WTC11 (cell line): ENCODE measurements at regions not wholly inside any gene's neighbourhood (a gene's known extent, or its start where the extent isn't known, plus 50 kb on each side); places are given as distances from the start of the nearest gene placed in this dataset.

ENCODE experiments used
- ATAC-seq: fragments of 200-7000 bp; cut with Tn5 transposase; 2 replicates; pipeline ENCODE4 v1.10.0; 2021; ENCODE audit warnings: mild to moderate bottlenecking, moderate library complexity
- CTCF ChIA-PET: fragments of 300-600 bp; sonication (Branson Sonifier 250); formaldehyde crosslinking; loops from one replicate; lab custom pipeline; 2021; ENCODE audit warnings: antibody characterized with exemption; lab: Charles Lee
- POLR2A ChIA-PET: fragments of 350-600 bp; sonication (Branson Sonifier 250); formaldehyde crosslinking; loops from one replicate; lab custom pipeline; 2021; ENCODE audit warnings: antibody characterized with exemption; lab: Charles Lee
- DNase-seq: peaks from one replicate; pipeline ENCODE4 v3.0.0; 2021; ENCODE audit warnings: low spot score
- H3K27ac Mint-ChIP-seq: 2 replicates; pipeline ENCODE4 v1.8.0; 2021; ENCODE audit warnings: mixed read lengths
- H3K27me3 Mint-ChIP-seq: 2 replicates; pipeline ENCODE4 v1.8.0; 2021; ENCODE audit warnings: low read depth, mild to moderate bottlenecking, moderate library complexity, mixed read lengths
- H3K36me3 Mint-ChIP-seq: 2 replicates; pipeline ENCODE4 v1.8.0; 2021; ENCODE audit warnings: mixed read lengths
- H3K4me1 Mint-ChIP-seq: 2 replicates; pipeline ENCODE4 v1.8.0; 2022; ENCODE audit warnings: mixed read lengths
- H3K4me3 Mint-ChIP-seq: 2 replicates; pipeline ENCODE4 v1.8.0; 2021; ENCODE audit warnings: mild to moderate bottlenecking, moderate library complexity, mixed read lengths
- H3K9me3 Mint-ChIP-seq: 2 replicates; pipeline ENCODE4 v1.8.0; 2021; ENCODE audit warnings: mixed read lengths
- CBFB ChIP-seq: sonication (generic); formaldehyde crosslinking; IDR thresholded peaks from 2 replicates; pipeline ENCODE4 v1.8.1; 2022; ENCODE audit warnings: mild to moderate bottlenecking, low read depth, missing genetic modification reagents
- CTCF ChIP-seq: fragments of 200-600 bp; IDR thresholded peaks from 2 replicates; pipeline ENCODE4 v1.8.0; 2022; ENCODE audit warnings: antibody characterized with exemption
- E2F1 ChIP-seq: sonication (generic); formaldehyde crosslinking; IDR thresholded peaks from 2 replicates; pipeline ENCODE4 v1.8.0; 2022; ENCODE audit warnings: mild to moderate bottlenecking, missing genetic modification reagents
- FOXP4 ChIP-seq: sonication (generic); formaldehyde crosslinking; IDR thresholded peaks from 2 replicates; pipeline ENCODE4 v1.8.0; 2022; ENCODE audit warnings: mild to moderate bottlenecking, missing genetic modification reagents
- GRHL2 ChIP-seq: fragments of 250-450 bp; sonication (Bioruptor Pico); IDR thresholded peaks from 2 replicates; pipeline ENCODE4 v1.8.0; 2022; ENCODE audit warnings: mild to moderate bottlenecking, moderate library complexity; ENCODE audit not compliant: insufficient replicate concordance, severe bottlenecking
- HMGA2 ChIP-seq: fragments of 250-450 bp; sonication (Bioruptor Pico); IDR thresholded peaks from 2 replicates; pipeline ENCODE4 v1.4.0; 2021; ENCODE audit warnings: mild to moderate bottlenecking, moderate library complexity
- IRF2 ChIP-seq: sonication (generic); formaldehyde crosslinking; IDR thresholded peaks from 2 replicates; pipeline ENCODE4 v1.8.0; 2022; ENCODE audit warnings: low read depth, missing genetic modification reagents, borderline replicate concordance
- JUN ChIP-seq: sonication (generic); formaldehyde crosslinking; IDR thresholded peaks from 2 replicates; pipeline ENCODE4 v1.8.0; 2023; ENCODE audit warnings: mild to moderate bottlenecking, missing genetic modification reagents
- MYBL2 ChIP-seq: sonication (generic); formaldehyde crosslinking; IDR thresholded peaks from 2 replicates; pipeline ENCODE4 v1.8.1; 2023; ENCODE audit warnings: mild to moderate bottlenecking, moderate library complexity, missing genetic modification reagents
- NFATC4 ChIP-seq: fragments of 250-450 bp; sonication (Bioruptor Pico); IDR thresholded peaks from 2 replicates; pipeline ENCODE4 v1.9.0; 2021; ENCODE audit warnings: mild to moderate bottlenecking
- NFE2L1 ChIP-seq: sonication (generic); formaldehyde crosslinking; IDR thresholded peaks from 2 replicates; pipeline ENCODE4 v1.8.1; 2023; ENCODE audit warnings: missing genetic modification reagents
- NFYB ChIP-seq: sonication (generic); formaldehyde crosslinking; conservative IDR thresholded peaks from 2 replicates; pipeline ENCODE4 v1.8.0; 2022; ENCODE audit warnings: low read depth, missing genetic modification reagents
- NR2C2 ChIP-seq: sonication (generic); formaldehyde crosslinking; IDR thresholded peaks from 2 replicates; pipeline ENCODE4 v1.8.0; 2022; ENCODE audit warnings: mild to moderate bottlenecking, missing genetic modification reagents
- RELA ChIP-seq: sonication (generic); formaldehyde crosslinking; IDR thresholded peaks from 2 replicates; pipeline ENCODE4 v1.8.1; 2022; ENCODE audit warnings: missing genetic modification reagents, mild to moderate bottlenecking, borderline replicate concordance
- TEAD1 ChIP-seq: sonication (generic); formaldehyde crosslinking; IDR thresholded peaks from 2 replicates; pipeline ENCODE4 v1.8.0; 2022; ENCODE audit warnings: mild to moderate bottlenecking, missing genetic modification reagents
- USF1 ChIP-seq: sonication (generic); formaldehyde crosslinking; IDR thresholded peaks from 2 replicates; pipeline ENCODE4 v1.8.0; 2022; ENCODE audit warnings: mild to moderate bottlenecking, missing genetic modification reagents
- ZNF138 ChIP-seq: sonication (generic); formaldehyde crosslinking; conservative IDR thresholded peaks from 2 replicates; pipeline ENCODE4 v1.8.1; 2022; ENCODE audit warnings: mild to moderate bottlenecking, moderate library complexity, missing genetic modification reagents
- ZNF263 ChIP-seq: sonication (generic); formaldehyde crosslinking; IDR thresholded peaks from 2 replicates; pipeline ENCODE4 v1.8.1; 2022; ENCODE audit warnings: low read depth, mild to moderate bottlenecking, moderate library complexity, missing genetic modification reagents
- ZNF317 ChIP-seq: sonication (generic); formaldehyde crosslinking; IDR thresholded peaks from 2 replicates; pipeline ENCODE4 v1.8.1; 2023; ENCODE audit warnings: low read depth, mild to moderate bottlenecking, moderate library complexity, missing genetic modification reagents, borderline replicate concordance
- ZNF671 ChIP-seq: fragments of 250-450 bp; sonication (Bioruptor Pico); IDR thresholded peaks from 2 replicates; pipeline ENCODE4 v1.8.0; 2021; ENCODE audit warnings: mild to moderate bottlenecking
- TF ChIP-seq, protein P1 (sequence below): fragments of 250-450 bp; sonication (Bioruptor Pico); IDR thresholded peaks from 2 replicates; pipeline ENCODE4 v1.9.0; 2021; ENCODE audit warnings: mild to moderate bottlenecking, borderline replicate concordance
- TF ChIP-seq, protein P2 (sequence below): sonication (generic); formaldehyde crosslinking; IDR thresholded peaks from 2 replicates; pipeline ENCODE4 v1.8.1; 2023; ENCODE audit warnings: mild to moderate bottlenecking, moderate library complexity, missing genetic modification reagents

DNA sequence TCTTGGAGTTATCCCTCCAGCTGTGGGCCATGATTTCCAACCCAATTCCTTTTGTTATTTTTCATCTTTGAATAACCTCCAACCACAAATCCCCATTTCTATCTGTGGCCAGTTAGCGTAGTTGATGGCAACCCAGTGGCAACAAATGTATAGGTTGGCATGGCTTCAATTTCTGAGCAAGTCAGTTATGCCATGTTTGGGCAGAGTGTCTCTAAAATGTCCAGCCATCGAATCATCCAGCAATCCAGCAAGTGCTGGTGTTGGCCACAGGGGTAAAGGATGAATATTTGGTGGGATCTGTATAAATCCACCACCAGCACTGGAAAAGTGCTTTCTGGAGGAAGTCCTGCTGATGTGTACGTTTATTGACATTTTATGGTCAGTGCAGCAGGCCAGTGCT lies 233.3 kb downstream of the MYLK4 start:
- ChIA-PET CTCF (no interaction called here), POLR2A (no interaction called here)
- H3K9me3 Mint-ChIP-seq, result peaks cover 22% of the 10 kb centered on the region
- no peak for DNase-seq
- peaks cover 8% of the 10 kb centered on the region for H3K36me3 Mint-ChIP-seq
- no peaks in the 10 kb centered on the region for H3K27me3 Mint-ChIP-seq
- no peak overlapping the region for H3K27ac Mint-ChIP-seq
- ATAC-seq, result no peak
- TF ChIP-seq HMGA2 (CRISPR knock-in tag) (no peak), E2F1 (no peak), NFYB (CRISPR knock-in tag) (no peak), NFATC4 (no peak), IRF2 (CRISPR knock-in tag) (no peak), GRHL2 (CRISPR knock-in tag) (no peak), ZNF263 (CRISPR knock-in tag) (no peak), ZNF138 (CRISPR knock-in tag) (no peak), ZNF671 (CRISPR knock-in tag) (no peak), CTCF (no peak), RELA (no peak), JUN (CRISPR knock-in tag) (no peak), NFE2L1 (no peak), TEAD1 (no peak)
- TF ChIP-seq, protein P1, sequence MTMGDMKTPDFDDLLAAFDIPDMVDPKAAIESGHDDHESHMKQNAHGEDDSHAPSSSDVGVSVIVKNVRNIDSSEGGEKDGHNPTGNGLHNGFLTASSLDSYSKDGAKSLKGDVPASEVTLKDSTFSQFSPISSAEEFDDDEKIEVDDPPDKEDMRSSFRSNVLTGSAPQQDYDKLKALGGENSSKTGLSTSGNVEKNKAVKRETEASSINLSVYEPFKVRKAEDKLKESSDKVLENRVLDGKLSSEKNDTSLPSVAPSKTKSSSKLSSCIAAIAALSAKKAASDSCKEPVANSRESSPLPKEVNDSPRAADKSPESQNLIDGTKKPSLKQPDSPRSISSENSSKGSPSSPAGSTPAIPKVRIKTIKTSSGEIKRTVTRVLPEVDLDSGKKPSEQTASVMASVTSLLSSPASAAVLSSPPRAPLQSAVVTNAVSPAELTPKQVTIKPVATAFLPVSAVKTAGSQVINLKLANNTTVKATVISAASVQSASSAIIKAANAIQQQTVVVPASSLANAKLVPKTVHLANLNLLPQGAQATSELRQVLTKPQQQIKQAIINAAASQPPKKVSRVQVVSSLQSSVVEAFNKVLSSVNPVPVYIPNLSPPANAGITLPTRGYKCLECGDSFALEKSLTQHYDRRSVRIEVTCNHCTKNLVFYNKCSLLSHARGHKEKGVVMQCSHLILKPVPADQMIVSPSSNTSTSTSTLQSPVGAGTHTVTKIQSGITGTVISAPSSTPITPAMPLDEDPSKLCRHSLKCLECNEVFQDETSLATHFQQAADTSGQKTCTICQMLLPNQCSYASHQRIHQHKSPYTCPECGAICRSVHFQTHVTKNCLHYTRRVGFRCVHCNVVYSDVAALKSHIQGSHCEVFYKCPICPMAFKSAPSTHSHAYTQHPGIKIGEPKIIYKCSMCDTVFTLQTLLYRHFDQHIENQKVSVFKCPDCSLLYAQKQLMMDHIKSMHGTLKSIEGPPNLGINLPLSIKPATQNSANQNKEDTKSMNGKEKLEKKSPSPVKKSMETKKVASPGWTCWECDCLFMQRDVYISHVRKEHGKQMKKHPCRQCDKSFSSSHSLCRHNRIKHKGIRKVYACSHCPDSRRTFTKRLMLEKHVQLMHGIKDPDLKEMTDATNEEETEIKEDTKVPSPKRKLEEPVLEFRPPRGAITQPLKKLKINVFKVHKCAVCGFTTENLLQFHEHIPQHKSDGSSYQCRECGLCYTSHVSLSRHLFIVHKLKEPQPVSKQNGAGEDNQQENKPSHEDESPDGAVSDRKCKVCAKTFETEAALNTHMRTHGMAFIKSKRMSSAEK (CRISPR knock-in tag), result no peak
- TF ChIP-seq, protein P2, sequence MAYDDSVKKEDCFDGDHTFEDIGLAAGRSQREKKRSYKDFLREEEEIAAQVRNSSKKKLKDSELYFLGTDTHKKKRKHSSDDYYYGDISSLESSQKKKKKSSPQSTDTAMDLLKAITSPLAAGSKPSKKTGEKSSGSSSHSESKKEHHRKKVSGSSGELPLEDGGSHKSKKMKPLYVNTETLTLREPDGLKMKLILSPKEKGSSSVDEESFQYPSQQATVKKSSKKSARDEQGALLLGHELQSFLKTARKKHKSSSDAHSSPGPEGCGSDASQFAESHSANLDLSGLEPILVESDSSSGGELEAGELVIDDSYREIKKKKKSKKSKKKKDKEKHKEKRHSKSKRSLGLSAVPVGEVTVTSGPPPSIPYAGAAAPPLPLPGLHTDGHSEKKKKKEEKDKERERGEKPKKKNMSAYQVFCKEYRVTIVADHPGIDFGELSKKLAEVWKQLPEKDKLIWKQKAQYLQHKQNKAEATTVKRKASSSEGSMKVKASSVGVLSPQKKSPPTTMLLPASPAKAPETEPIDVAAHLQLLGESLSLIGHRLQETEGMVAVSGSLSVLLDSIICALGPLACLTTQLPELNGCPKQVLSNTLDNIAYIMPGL (CRISPR knock-in tag), result no peak
- H3K4me3 Mint-ChIP-seq, result no peak overlapping the region
- peaks cover 3% of the 10 kb centered on the region; the same call in 1 of the 2 replicates for H3K4me1 Mint-ChIP-seq

DNA sequence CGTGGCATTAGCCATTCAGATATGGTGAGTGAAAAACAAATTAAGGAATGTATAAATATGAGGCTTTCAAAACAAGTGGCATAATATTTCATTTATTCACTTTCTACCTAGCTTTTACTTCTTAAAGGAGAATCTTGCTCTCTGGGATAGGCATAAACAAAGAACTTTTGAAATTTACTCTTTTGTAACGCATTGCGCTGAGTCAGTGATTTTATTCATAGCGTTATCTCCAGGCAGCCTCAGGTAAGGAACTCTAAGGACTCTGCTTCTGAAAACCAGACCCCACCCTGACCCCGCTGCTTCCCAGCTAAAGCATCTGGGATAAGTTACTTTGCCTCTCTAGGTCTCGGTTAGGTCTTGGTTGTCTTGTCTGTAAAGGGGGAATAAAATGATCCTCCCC lies 234.7 kb downstream of the MYLK4 start:
- Mint-ChIP-seq H3K27ac (no peak overlapping the region), H3K27me3 (no peaks in the 10 kb centered on the region), H3K9me3 (peaks cover 22% of the 10 kb centered on the region), H3K4me1 (peaks cover 3% of the 10 kb centered on the region; the same call in 1 of the 2 replicates), H3K36me3 (peaks cover 8% of the 10 kb centered on the region), H3K4me3 (no peak overlapping the region)
- CTCF ChIA-PET, result interaction anchor here (1.1 kb wide), 2 partner anchors 8 to 233 kb away, joined by 3 read pairs; no protein-coding TSS in a partner anchor
- ATAC-seq (no peak), DNase-seq (no peak)
- POLR2A ChIA-PET, result interaction anchor here (1.1 kb wide), 1 partner anchor 50 kb away, joined by 3 read pairs; no protein-coding TSS in a partner anchor
- no peak for TF ChIP-seq USF1 (CRISPR knock-in tag)
- TF ChIP-seq FOXP4 (CRISPR knock-in tag), result no peak
- TF ChIP-seq MYBL2 (CRISPR knock-in tag), result no peak
- no peak for TF ChIP-seq CBFB (CRISPR knock-in tag)
- no peak for TF ChIP-seq E2F1
- TF ChIP-seq ZNF317, result no peak
- TF ChIP-seq NR2C2, result no peak
